HG02884 (cell line): ENCODE measurements at regions not wholly inside any gene's neighbourhood (a gene's known extent, or its start where the extent isn't known, plus 50 kb on each side); places are given as distances from the start of the nearest gene placed in this dataset.

Experiments
- ATAC-seq: cut with Tn5 transposase; IDR thresholded peaks from one replicate; pipeline ENCODE4 v1.9.1; 2021; ENCODE audit warnings: mild to moderate bottlenecking, moderate library complexity; ENCODE audit not compliant: unreplicated experiment

GRCh38 chr4:56099378-56099786 is 150.6 kb downstream of the CEP135 start:
- ATAC-seq = no peak

GRCh38 chr4:56093576-56093975 is 144.8 kb downstream of the CEP135 start:
- ATAC-seq = no peak

- no peak for ATAC-seq
Measured at GRCh38 chr4:56092540-56092939, 143.8 kb downstream of the CEP135 start.

GRCh38 chr4:56086561-56086960 is 137.8 kb downstream of the CEP135 start:
- ATAC-seq = no peak

- ATAC-seq = no peak
Measured at GRCh38 chr4:56086073-56086541, 137.4 kb downstream of the CEP135 start.

- no peak for ATAC-seq
Measured at GRCh38 chr4:56085275-56085674, 136.5 kb downstream of the CEP135 start.

GRCh38 chr4:56084851-56085250 is 136.1 kb downstream of the CEP135 start:
- no peak for ATAC-seq
